ENCODE measurements at regions not wholly inside any gene's neighbourhood (a gene's known extent, or its start where the extent isn't known, plus 50 kb on each side); places are given as distances from the start of the nearest gene placed in this dataset.

GRCh38 chr22:35152316-35152715 is 86.4 kb downstream of the ISX start:
- no peak overlapping the region for H3K9ac ChIP-seq
- POLR2A ChIA-PET: no interaction called here
- H3F3A ChIP-seq (replicated peaks; ENCODE audit: insufficient read depth): no peaks in the 10 kb centered on the region
- H2AFZ ChIP-seq (ENCODE audit: low read depth): no peak overlapping the region
- H3K9me3 ChIP-seq: no peaks in the 10 kb centered on the region
- no peaks in the 10 kb centered on the region; a peak in 1 of 4 replicates for H3K4me1 ChIP-seq (ENCODE audit: control insufficient read depth in 1 of 2, insufficient read depth in 2 of 2, low read depth in 1 of 2, low read length in 1 of 2)
- no peaks in the 10 kb centered on the region for H3K9me2 ChIP-seq
- peaks cover 4% of the 10 kb centered on the region; the same call in 1 of the 2 replicates for H3K27me3 ChIP-seq (ENCODE audit: insufficient read depth)
- H3K4me3 ChIP-seq (ENCODE audit: low read depth in 2 of 2, low read length in 1 of 2): no peak overlapping the region
- H3K79me2 ChIP-seq (ENCODE audit: insufficient read depth): no peaks in the 10 kb centered on the region
- no peak for TF ChIP-seq FOXM1 (IDR thresholded peaks at IDR 0.05; ENCODE audit: low read depth)
- no peak for TF ChIP-seq EP300 (IDR thresholded peaks at IDR 0.05; ENCODE audit: borderline replicate concordance in 1 of 2, low read depth in 1 of 2, low read length in 1 of 2)
- no peak for TF ChIP-seq NFIC (IDR thresholded peaks at IDR 0.05; ENCODE audit: borderline replicate concordance)
- no peak for TF ChIP-seq REST (IDR thresholded peaks at IDR 0.05; ENCODE audit: low read depth, low read length)
- TF ChIP-seq CHD2 (IDR thresholded peaks at IDR 0.05; ENCODE audit: low read length, partially characterized antibody): no peak
- no peak for TF ChIP-seq NRF1 (IDR thresholded peaks at IDR 0.05; ENCODE audit: low read depth, low read length)
- TF ChIP-seq IRF3 (IDR thresholded peaks at IDR 0.05; ENCODE audit: low read depth, low read length): no peak
- no peak for TF ChIP-seq TCF12 (IDR thresholded peaks at IDR 0.05)
- TF ChIP-seq GATA2 (CRISPR knock-in tag; IDR thresholded peaks at IDR 0.05): no peak
- no peak for TF ChIP-seq YY1 (IDR thresholded peaks at IDR 0.05; ENCODE audit: low read depth)
- no peak for TF ChIP-seq ELF1 (IDR thresholded peaks at IDR 0.05)
- no peak for TF ChIP-seq SMC3 (IDR thresholded peaks at IDR 0.05; ENCODE audit: low read depth, low read length)
- no peak for TF ChIP-seq RXRA (IDR thresholded peaks at IDR 0.05; ENCODE audit: borderline replicate concordance, low read depth)
- no peak for TF ChIP-seq RCOR1 (IDR thresholded peaks at IDR 0.05; ENCODE audit: low read length)
- TF ChIP-seq USF1 (IDR thresholded peaks at IDR 0.05; ENCODE audit: borderline replicate concordance, low read depth): no peak
- TF ChIP-seq TAF1 (IDR thresholded peaks at IDR 0.05; ENCODE audit: borderline replicate concordance, low read depth, low read length): no peak
- no peak for TF ChIP-seq POLR2AphosphoS5 (IDR thresholded peaks at IDR 0.05; ENCODE audit: low read depth, low read length)
- no peak for TF ChIP-seq RAD21 (IDR thresholded peaks at IDR 0.05; ENCODE audit: low read length)
- no peak for TF ChIP-seq PBX3 (IDR thresholded peaks at IDR 0.05)
- no peak for TF ChIP-seq FOXJ3 (CRISPR knock-in tag; IDR thresholded peaks at IDR 0.05)
- H3K27ac ChIP-seq (ENCODE audit: low read depth in 2 of 2, low read length in 1 of 2): no peak overlapping the region
- no peaks in the 10 kb centered on the region for H3K36me3 ChIP-seq (replicated peaks in 1 of 2; ENCODE audit: control insufficient read depth in 1 of 2, insufficient read depth in 2 of 2, low read length in 1 of 2)
- no peak for DNase-seq
- CTCF ChIA-PET: interaction anchor here (1.0 kb wide), 1 partner anchor 8 kb away, joined by 3 read pairs; no protein-coding TSS in a partner anchor
- 13% methylated on average over 7 of the region's 8 CpGs for WGBS (ENCODE audit: low lambda C conversion rate)
- no peaks in the 10 kb centered on the region for H4K20me1 ChIP-seq (ENCODE audit: insufficient read depth)
- H3K4me2 ChIP-seq: no peak overlapping the region

All from SK-N-SH (cell line).